Trophoblast cell (in vitro differentiated cells and primary cell): ENCODE measurements at regions not wholly inside any gene's neighbourhood (a gene's known extent, or its start where the extent isn't known, plus 50 kb on each side); places are given as distances from the start of the nearest gene placed in this dataset.

Source experiments
- DNase-seq, 2 donors: peaks; one replicate each; pipeline ENCODE4 v3.0.0-alpha.2; 2016
- H2AFZ ChIP-seq: 2 replicates; pipeline ENCODE4 v1.6.1; 2013; ENCODE audit warnings: low read length, moderate library complexity, mild to moderate bottlenecking; ENCODE audit not compliant: insufficient read depth, poor library complexity
- H2AK5ac ChIP-seq: 2 replicates; pipeline ENCODE4 v1.6.1; 2013; ENCODE audit warnings: mild to moderate bottlenecking, low read length
- H2BK120ac ChIP-seq: 2 replicates; pipeline ENCODE4 v1.6.1; 2013; ENCODE audit warnings: low read length, mild to moderate bottlenecking, moderate library complexity; ENCODE audit not compliant: insufficient read depth, poor library complexity
- H2BK12ac ChIP-seq: 2 replicates; pipeline ENCODE4 v1.6.1; 2013; ENCODE audit warnings: mild to moderate bottlenecking, low read length, moderate library complexity
- H2BK5ac ChIP-seq: 2 replicates; pipeline ENCODE4 v1.6.1; 2013; ENCODE audit warnings: low read length, low read depth, moderate library complexity, mild to moderate bottlenecking; ENCODE audit not compliant: poor library complexity
- H3K14ac ChIP-seq: 2 replicates; pipeline ENCODE4 v1.6.1; 2013; ENCODE audit warnings: mild to moderate bottlenecking, low read length
- H3K18ac ChIP-seq: 2 replicates; pipeline ENCODE4 v1.6.1; 2013; ENCODE audit warnings: mild to moderate bottlenecking, low read length
- H3K23ac ChIP-seq: 2 replicates; pipeline ENCODE4 v1.6.1; 2013; ENCODE audit warnings: low read length
- H3K27ac ChIP-seq: 2 replicates; pipeline ENCODE4 v1.5.1; 2013; ENCODE audit warnings: low read depth, mild to moderate bottlenecking, inconsistent platforms, low read length, moderate library complexity
- H3K27me3 ChIP-seq: 2 replicates; pipeline ENCODE4 v1.6.1; 2013; ENCODE audit warnings: inconsistent platforms, mild to moderate bottlenecking, low read length, moderate library complexity; ENCODE audit not compliant: insufficient read depth
- H3K36me3 ChIP-seq, 2 experiments: 1 replicate in 1 of 2; 2 replicates in 1 of 2; pipeline ENCODE4 v1.6.1; 2013; ENCODE audit warnings: low read length in 2 of 2, mild to moderate bottlenecking in 2 of 2, moderate library complexity in 1 of 2; ENCODE audit not compliant: insufficient read depth in 2 of 2, control insufficient read depth in 1 of 2
- H3K4ac ChIP-seq: 2 replicates; pipeline ENCODE4 v1.6.1; 2013; ENCODE audit warnings: low read depth, mild to moderate bottlenecking, low read length, moderate library complexity
- H3K4me1 ChIP-seq, 2 experiments: 1 replicate in 1 of 2; 2 replicates in 1 of 2; pipeline ENCODE4 v1.6.1; 2013; ENCODE audit warnings: low read length in 2 of 2, mild to moderate bottlenecking in 2 of 2, moderate library complexity in 1 of 2; ENCODE audit not compliant: insufficient read depth in 2 of 2, control insufficient read depth in 1 of 2
- H3K4me2 ChIP-seq: 2 replicates; pipeline ENCODE4 v1.6.1; 2013; ENCODE audit warnings: inconsistent platforms, mild to moderate bottlenecking, low read length, moderate library complexity
- H3K4me3 ChIP-seq: 2 replicates; pipeline ENCODE4 v1.5.1; 2013; ENCODE audit warnings: mild to moderate bottlenecking, low read depth, low read length, inconsistent platforms
- H3K79me1 ChIP-seq: one replicate; pipeline ENCODE4 v1.6.1; 2013; ENCODE audit warnings: low read length
- H3K79me2 ChIP-seq: 2 replicates; pipeline ENCODE4 v1.6.1; 2013; ENCODE audit warnings: low read length, mild to moderate bottlenecking; ENCODE audit not compliant: control insufficient read depth, insufficient read depth, poor library complexity
- H3K9ac ChIP-seq: 2 replicates; pipeline ENCODE4 v1.6.1; 2013; ENCODE audit warnings: mild to moderate bottlenecking, low read length
- H3K9me3 ChIP-seq: 2 replicates; pipeline ENCODE4 v1.6.1; 2013; ENCODE audit warnings: low read depth, mild to moderate bottlenecking, control low read depth, inconsistent platforms, low read length; ENCODE audit not compliant: insufficient read depth
- H4K12ac ChIP-seq: 2 replicates; pipeline ENCODE4 v1.6.1; 2013; ENCODE audit warnings: low read depth, mild to moderate bottlenecking, low read length, moderate library complexity
- H4K8ac ChIP-seq: 2 replicates; pipeline ENCODE4 v1.6.1; 2013; ENCODE audit warnings: low read depth, mild to moderate bottlenecking, low read length, moderate library complexity
- H4K91ac ChIP-seq: one replicate; pipeline ENCODE4 v1.6.1; 2013; ENCODE audit warnings: low read depth, mild to moderate bottlenecking, low read length, moderate library complexity
- WGBS: extraction: QIAGEN DNeasy Blood & Tissue Kit; methylation state at CpG from one replicate; pipeline ENCODE4 v1.1.7; 2013; ENCODE audit warnings: missing lambda C conversion rate; ENCODE audit not compliant: insufficient read length, insufficient coverage; ENCODE audit errors: extremely low coverage; 5-methylcytosine and 5-hydroxymethylcytosine counted together

DNA sequence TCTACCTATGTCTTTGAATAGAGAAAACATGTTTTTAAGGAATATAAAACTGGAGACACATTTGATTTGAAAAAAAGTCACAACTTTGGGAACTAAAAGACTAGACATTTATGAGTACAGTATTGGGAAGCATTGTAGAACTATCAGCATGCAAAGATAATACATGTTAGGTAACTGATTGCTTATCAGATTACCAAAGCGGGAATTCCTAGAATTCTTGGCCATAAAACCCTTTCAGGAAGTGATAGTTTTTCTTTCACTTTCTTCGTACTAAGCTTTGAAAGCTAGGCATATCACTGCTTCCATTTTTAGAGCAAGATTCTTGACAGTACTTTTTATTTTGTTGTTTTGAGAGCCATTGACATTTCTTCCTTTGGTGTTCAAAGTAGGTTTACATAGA, 646.6 kb upstream of the PITX2 start:
- Histone ChIP-seq H2BK120ac (no peak overlapping the region), H2BK12ac (no peak overlapping the region), H2BK5ac (no peak overlapping the region), H3K27me3 (no peaks in the 10 kb centered on the region), H2AK5ac (no peak overlapping the region), H3K36me3 (no peaks in the 10 kb centered on the region), H3K4me3 (no peak overlapping the region), H3K4me2 (peak overlapping the region; percentile 16), H3K9ac (no peak overlapping the region), H3K18ac (no peak overlapping the region), H3K79me1 (no peaks in the 10 kb centered on the region), H3K4me1 (peaks cover 0 to 3% of the 10 kb centered on the region in 2 experiments), H3K9me3 (no peaks in the 10 kb centered on the region), H3K27ac (peak overlapping the region; percentile 47), H3K4ac (no peak overlapping the region), H4K91ac (no peak overlapping the region), H2AFZ (no peak overlapping the region), H3K79me2 (no peaks in the 10 kb centered on the region), H4K8ac (no peak overlapping the region), H3K23ac (no peak overlapping the region), H4K12ac (no peak overlapping the region), H3K14ac (no peak overlapping the region)
- DNase-seq = peak in 1 of 2 donors; percentile 50
- no CpG with 5 or more reads among the region's 2 CpGs for whole genome bisulfite sequencing

GRCh38 chr4:111274060-111274459, 651.2 kb upstream of the PITX2 start:
- Histone ChIP-seq H2AK5ac (no peak overlapping the region), H3K18ac (no peak overlapping the region), H3K4ac (no peak overlapping the region), H3K9me3 (no peaks in the 10 kb centered on the region), H2AFZ (no peak overlapping the region), H3K4me3 (no peak overlapping the region), H3K79me2 (no peaks in the 10 kb centered on the region), H3K4me2 (no peak overlapping the region), H3K9ac (no peak overlapping the region), H3K79me1 (no peaks in the 10 kb centered on the region), H4K8ac (no peak overlapping the region), H3K4me1 (peaks cover 0 to 3% of the 10 kb centered on the region in 2 experiments), H4K12ac (no peak overlapping the region), H3K23ac (no peak overlapping the region), H2BK120ac (no peak overlapping the region), H4K91ac (no peak overlapping the region), H3K36me3 (no peaks in the 10 kb centered on the region), H2BK5ac (no peak overlapping the region), H3K27ac (no peak overlapping the region), H2BK12ac (no peak overlapping the region), H3K14ac (no peak overlapping the region), H3K27me3 (no peaks in the 10 kb centered on the region)
- DNase-seq = no peak
- no CpG with 5 or more reads among the region's 3 CpGs for WGBS

GRCh38 chr4:111274486-111274885, 651.6 kb upstream of the PITX2 start:
- Histone ChIP-seq H3K27ac (no peak overlapping the region), H4K12ac (no peak overlapping the region)
- no CpG with 5 or more reads among the region's 6 CpGs for WGBS

DNA sequence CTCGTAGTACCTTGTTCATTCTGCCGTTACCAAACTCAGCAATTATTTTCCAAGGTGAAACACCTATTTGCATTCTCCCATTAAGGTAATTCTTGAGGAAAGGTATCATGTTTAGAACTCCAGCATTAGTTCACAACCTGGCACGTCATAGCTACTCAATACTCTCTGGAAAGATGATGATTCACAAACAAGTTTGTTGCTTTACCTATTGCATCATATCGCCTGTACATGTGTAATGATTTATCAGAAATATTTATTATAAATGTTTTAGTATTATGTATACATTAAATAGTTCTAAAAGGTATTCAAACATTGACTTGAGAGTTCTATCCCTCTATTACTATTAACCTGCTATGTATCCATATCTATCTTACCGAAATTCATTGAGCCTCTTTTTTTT, 658.3 kb upstream of the PITX2 start:
- no peak overlapping the region for H4K12ac ChIP-seq
- no peaks in the 10 kb centered on the region for H3K36me3 ChIP-seq
- H3K27ac ChIP-seq = no peak overlapping the region
- H3K79me1 ChIP-seq = no peaks in the 10 kb centered on the region
- no peak overlapping the region for H2BK12ac ChIP-seq
- no peak overlapping the region for H3K14ac ChIP-seq
- H3K4me1 ChIP-seq = no peaks in the 10 kb centered on the region
- no peak overlapping the region for H3K4me2 ChIP-seq
- no peak overlapping the region for H2AFZ ChIP-seq
- no peak overlapping the region for H4K8ac ChIP-seq
- no peak overlapping the region for H3K9ac ChIP-seq
- H4K91ac ChIP-seq = no peak overlapping the region
- no peak overlapping the region for H2AK5ac ChIP-seq
- no peak overlapping the region for H3K23ac ChIP-seq
- H3K4ac ChIP-seq = no peak overlapping the region
- no peak overlapping the region for H3K18ac ChIP-seq
- no peaks in the 10 kb centered on the region for H3K27me3 ChIP-seq
- H3K4me3 ChIP-seq = no peak overlapping the region
- DNase-seq = no peak
- H3K9me3 ChIP-seq = no peaks in the 10 kb centered on the region
- WGBS = no CpG with 5 or more reads among the region's 5 CpGs
- H2BK120ac ChIP-seq = no peak overlapping the region
- H3K79me2 ChIP-seq = no peaks in the 10 kb centered on the region
- H2BK5ac ChIP-seq = no peak overlapping the region

More at GRCh38 chr4:111274486-111274885, 651.6 kb upstream of the PITX2 start:
- Histone ChIP-seq H3K9me3 (no peaks in the 10 kb centered on the region), H3K79me1 (no peaks in the 10 kb centered on the region), H2BK12ac (no peak overlapping the region), H3K14ac (no peak overlapping the region), H3K4me1 (peaks cover 0 to 3% of the 10 kb centered on the region in 2 experiments), H3K4me3 (no peak overlapping the region), H3K36me3 (no peaks in the 10 kb centered on the region), H4K8ac (no peak overlapping the region), H2BK5ac (no peak overlapping the region), H3K18ac (no peak overlapping the region), H3K4me2 (no peak overlapping the region), H4K91ac (no peak overlapping the region), H3K27me3 (no peaks in the 10 kb centered on the region), H3K79me2 (no peaks in the 10 kb centered on the region), H2AFZ (no peak overlapping the region), H3K23ac (no peak overlapping the region), H2AK5ac (no peak overlapping the region), H3K4ac (no peak overlapping the region), H3K9ac (no peak overlapping the region), H2BK120ac (no peak overlapping the region)
- no peak for DNase-seq
